ENCODE measurements at regions not wholly inside any gene's neighbourhood (a gene's known extent, or its start where the extent isn't known, plus 50 kb on each side); places are given as distances from the start of the nearest gene placed in this dataset.
"Not testable (repeated sequence)": the region's sequence is repeated elsewhere in the genome, so short reads cannot be mapped to it uniquely, and the experiment has no call there.

DNA sequence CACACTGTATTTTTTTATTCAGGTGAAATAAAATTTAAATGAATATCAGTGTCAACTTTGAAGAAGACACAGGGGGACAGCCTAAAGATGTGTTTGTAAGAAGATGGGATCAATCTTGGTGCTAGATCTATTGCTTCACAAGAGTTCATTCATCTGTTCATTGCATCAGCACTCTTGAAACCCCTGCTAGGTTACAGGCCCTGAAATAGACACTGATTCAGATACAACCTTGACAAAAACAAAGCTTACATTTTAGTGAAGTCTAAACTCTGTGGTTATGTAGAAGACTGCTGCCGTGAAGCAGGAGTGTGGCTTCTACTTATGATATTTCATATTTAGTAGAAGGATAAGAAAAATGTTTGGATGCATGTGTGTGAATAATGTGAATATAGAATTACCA, 215.9 kb upstream of the LRRC61 start:
- not testable (repeated sequence) for H3K27me3 ChIP-seq (ENCODE audit: control insufficient read depth in 4 of 4, insufficient read depth in 4 of 4, low read length in 3 of 4); H3K27ac ChIP-seq (ENCODE audit: low read depth in 1 of 2, low read length in 2 of 2); H3K9ac ChIP-seq (ENCODE audit: low read depth in 1 of 2, low read length in 2 of 2); H3K4me1 ChIP-seq (ENCODE audit: control insufficient read depth in 4 of 4, insufficient read depth in 4 of 4, low read length in 3 of 4); H3K9me3 ChIP-seq (ENCODE audit: control insufficient read depth in 4 of 4, low read length in 3 of 4); DNase-seq (ENCODE audit: low spot score); H3K36me3 ChIP-seq (ENCODE audit: control insufficient read depth in 4 of 4, insufficient read depth in 3 of 4, low read depth in 1 of 4, low read length in 3 of 4); H3K4me3 ChIP-seq (ENCODE audit: low read depth in 1 of 3, low read length in 3 of 3)
- WGBS = 94% methylated on average over 1 of the region's 1 CpG

DNA sequence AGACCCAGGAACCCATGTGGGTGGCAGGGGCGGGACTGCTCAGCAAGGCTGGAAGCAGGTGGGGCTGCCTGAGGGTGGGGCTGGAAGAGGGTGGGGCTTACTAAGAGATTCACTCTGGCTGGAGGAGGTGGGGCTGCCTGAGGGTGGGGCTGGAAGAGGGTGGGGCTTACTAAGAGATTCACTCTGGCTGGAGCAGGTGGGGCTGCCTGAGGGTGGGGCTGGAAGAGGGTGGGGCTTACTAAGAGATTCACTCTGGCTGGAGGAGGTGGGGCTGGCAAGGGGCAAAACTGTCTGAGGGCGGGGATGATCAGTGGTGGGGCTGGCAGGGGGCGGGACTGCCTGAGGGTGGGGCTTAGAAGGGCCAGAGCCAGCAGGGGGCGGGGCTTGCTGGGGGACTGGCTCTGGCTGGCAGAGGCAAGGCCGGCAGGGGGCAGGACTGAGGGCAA, 212.8 kb upstream of the LRRC61 start:
- DNase-seq (ENCODE audit: low spot score); H3K27ac ChIP-seq (ENCODE audit: low read depth in 1 of 2, low read length in 2 of 2); H3K36me3 ChIP-seq (ENCODE audit: control insufficient read depth in 4 of 4, insufficient read depth in 3 of 4, low read depth in 1 of 4, low read length in 3 of 4); H3K4me3 ChIP-seq (ENCODE audit: low read depth in 1 of 3, low read length in 3 of 3); H3K9me3 ChIP-seq (ENCODE audit: control insufficient read depth in 4 of 4, low read length in 3 of 4); H3K9ac ChIP-seq (ENCODE audit: low read depth in 1 of 2, low read length in 2 of 2); H3K4me1 ChIP-seq (ENCODE audit: control insufficient read depth in 4 of 4, insufficient read depth in 4 of 4, low read length in 3 of 4); H3K27me3 ChIP-seq (ENCODE audit: control insufficient read depth in 4 of 4, insufficient read depth in 4 of 4, low read length in 3 of 4): not testable (repeated sequence)
- WGBS = 59% methylated on average over 4 of the region's 5 CpGs

DNA sequence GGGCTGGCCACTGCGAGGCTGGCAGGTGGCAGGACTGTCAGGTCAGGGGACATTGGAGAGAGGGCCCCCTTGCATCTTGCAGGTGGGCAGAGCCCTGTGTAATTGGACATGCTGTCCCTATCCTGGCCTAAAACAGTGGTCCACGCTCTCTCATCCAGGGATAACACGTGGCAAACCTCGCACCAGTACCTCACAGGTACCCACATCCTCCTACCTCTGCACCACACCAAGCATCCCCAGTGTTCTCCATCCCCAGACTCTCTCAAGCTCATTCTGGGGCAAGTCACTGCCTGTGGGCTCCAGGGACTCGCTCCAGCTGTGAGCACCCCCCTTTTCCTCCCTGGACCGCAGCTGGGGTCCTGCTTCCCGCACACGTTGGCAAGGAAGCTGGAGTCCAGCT, 212.3 kb upstream of the LRRC61 start:
- not testable (repeated sequence) for H3K36me3 ChIP-seq (ENCODE audit: control insufficient read depth in 4 of 4, insufficient read depth in 3 of 4, low read depth in 1 of 4, low read length in 3 of 4); DNase-seq (ENCODE audit: low spot score); H3K27ac ChIP-seq (ENCODE audit: low read depth in 1 of 2, low read length in 2 of 2); H3K27me3 ChIP-seq (ENCODE audit: control insufficient read depth in 4 of 4, insufficient read depth in 4 of 4, low read length in 3 of 4); H3K4me3 ChIP-seq (ENCODE audit: low read depth in 1 of 3, low read length in 3 of 3); H3K9me3 ChIP-seq (ENCODE audit: control insufficient read depth in 4 of 4, low read length in 3 of 4); H3K9ac ChIP-seq (ENCODE audit: low read depth in 1 of 2, low read length in 2 of 2); H3K4me1 ChIP-seq (ENCODE audit: control insufficient read depth in 4 of 4, insufficient read depth in 4 of 4, low read length in 3 of 4)
- WGBS = 65% methylated on average over 8 of the region's 8 CpGs

DNA sequence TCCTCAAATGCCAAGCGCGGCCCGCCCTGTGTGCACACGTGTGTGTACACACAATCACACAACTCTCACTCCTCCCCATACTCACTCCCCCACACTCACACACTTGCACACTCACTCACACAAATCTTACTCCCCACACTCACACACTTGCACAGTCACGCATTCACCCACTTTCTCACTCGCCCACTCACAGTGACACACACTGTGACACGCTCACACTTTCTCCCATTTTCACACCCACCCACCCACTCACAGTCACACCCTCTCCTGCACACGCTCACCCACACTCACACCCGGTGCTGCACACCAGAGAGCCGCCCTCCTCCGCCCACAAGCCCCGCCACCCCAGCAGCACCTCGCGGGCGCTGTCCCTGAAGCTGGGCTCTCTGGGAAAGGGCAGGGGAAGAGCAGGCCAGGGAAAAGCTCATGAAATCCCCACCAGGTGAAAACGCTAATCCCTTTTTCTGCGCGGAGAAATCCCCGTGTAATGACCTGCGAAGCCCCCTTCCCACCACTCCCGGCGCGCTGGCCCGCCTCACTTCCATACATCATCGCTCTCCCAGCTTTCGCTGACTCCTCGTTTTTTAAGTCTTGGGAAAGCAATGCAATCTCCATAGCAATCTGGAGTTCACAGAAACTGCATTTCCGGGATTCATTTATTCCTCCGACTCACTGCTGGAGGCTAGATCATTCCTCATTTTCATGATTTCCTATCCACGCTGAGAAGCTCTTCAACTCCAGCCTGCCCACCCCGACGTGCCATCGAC, 211.6 kb upstream of the LRRC61 start:
- WGBS = 58% methylated on average over 26 of the region's 33 CpGs
- not testable (repeated sequence) for H3K27me3 ChIP-seq (ENCODE audit: control insufficient read depth in 4 of 4, insufficient read depth in 4 of 4, low read length in 3 of 4); H3K27ac ChIP-seq (ENCODE audit: low read depth in 1 of 2, low read length in 2 of 2); H3K36me3 ChIP-seq (ENCODE audit: control insufficient read depth in 4 of 4, insufficient read depth in 3 of 4, low read depth in 1 of 4, low read length in 3 of 4); H3K4me3 ChIP-seq (ENCODE audit: low read depth in 1 of 3, low read length in 3 of 3); DNase-seq (ENCODE audit: low spot score); H3K9me3 ChIP-seq (ENCODE audit: control insufficient read depth in 4 of 4, low read length in 3 of 4); H3K9ac ChIP-seq (ENCODE audit: low read depth in 1 of 2, low read length in 2 of 2); H3K4me1 ChIP-seq (ENCODE audit: control insufficient read depth in 4 of 4, insufficient read depth in 4 of 4, low read length in 3 of 4)

DNA sequence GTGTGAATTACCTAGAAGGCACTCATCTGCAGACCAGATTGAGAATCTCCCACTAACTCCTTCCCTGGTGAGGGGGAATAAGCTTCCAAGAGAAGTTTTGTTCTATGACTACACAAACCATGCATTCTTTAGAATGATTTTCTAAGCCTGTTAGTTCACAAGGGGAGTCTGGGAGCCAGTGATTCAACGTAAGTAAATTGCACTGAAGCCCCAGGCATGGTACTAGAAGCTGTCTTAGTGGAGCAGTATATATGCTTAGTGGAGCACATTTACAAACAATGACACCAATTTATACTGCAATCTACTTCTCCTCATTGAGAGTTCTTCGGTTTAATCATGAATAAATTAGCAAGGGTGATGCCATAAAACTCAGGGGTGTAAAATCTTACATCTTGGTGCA, 209.9 kb upstream of the LRRC61 start:
- H3K27me3 ChIP-seq (ENCODE audit: control insufficient read depth in 4 of 4, insufficient read depth in 4 of 4, low read length in 3 of 4); H3K36me3 ChIP-seq (ENCODE audit: control insufficient read depth in 4 of 4, insufficient read depth in 3 of 4, low read depth in 1 of 4, low read length in 3 of 4); H3K4me1 ChIP-seq (ENCODE audit: control insufficient read depth in 4 of 4, insufficient read depth in 4 of 4, low read length in 3 of 4); H3K9me3 ChIP-seq (ENCODE audit: control insufficient read depth in 4 of 4, low read length in 3 of 4); H3K27ac ChIP-seq (ENCODE audit: low read depth in 1 of 2, low read length in 2 of 2); H3K9ac ChIP-seq (ENCODE audit: low read depth in 1 of 2, low read length in 2 of 2); DNase-seq (ENCODE audit: low spot score); H3K4me3 ChIP-seq (ENCODE audit: low read depth in 1 of 3, low read length in 3 of 3): not testable (repeated sequence)
- WGBS = 81% methylated on average over 2 of the region's 2 CpGs

DNA sequence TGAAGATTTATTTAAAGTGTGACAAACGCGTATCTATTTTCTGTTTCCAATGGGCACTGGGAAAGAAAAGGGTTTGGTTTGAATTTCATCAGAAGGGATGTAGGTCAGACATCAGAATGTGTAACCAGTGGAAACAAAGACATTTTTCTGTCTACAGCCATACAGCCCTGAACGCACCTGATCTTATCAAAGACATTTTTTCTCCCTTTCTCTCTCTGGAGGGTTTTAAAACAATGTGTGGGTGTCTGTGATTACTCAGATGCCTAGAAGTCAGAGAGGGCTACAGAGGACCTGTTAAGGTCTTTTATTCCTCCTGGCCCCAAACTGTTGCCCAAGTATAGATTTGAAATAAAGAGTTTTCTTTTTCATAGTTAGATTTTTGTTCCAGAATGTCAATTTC, 208.6 kb upstream of the LRRC61 start:
- H3K9me3 ChIP-seq (ENCODE audit: control insufficient read depth in 4 of 4, low read length in 3 of 4); H3K27me3 ChIP-seq (ENCODE audit: control insufficient read depth in 4 of 4, insufficient read depth in 4 of 4, low read length in 3 of 4); H3K36me3 ChIP-seq (ENCODE audit: control insufficient read depth in 4 of 4, insufficient read depth in 3 of 4, low read depth in 1 of 4, low read length in 3 of 4); H3K4me1 ChIP-seq (ENCODE audit: control insufficient read depth in 4 of 4, insufficient read depth in 4 of 4, low read length in 3 of 4); H3K9ac ChIP-seq (ENCODE audit: low read depth in 1 of 2, low read length in 2 of 2); H3K4me3 ChIP-seq (ENCODE audit: low read depth in 1 of 3, low read length in 3 of 3); DNase-seq (ENCODE audit: low spot score); H3K27ac ChIP-seq (ENCODE audit: low read depth in 1 of 2, low read length in 2 of 2): not testable (repeated sequence)
- WGBS = 90% methylated on average over 3 of the region's 3 CpGs

DNA sequence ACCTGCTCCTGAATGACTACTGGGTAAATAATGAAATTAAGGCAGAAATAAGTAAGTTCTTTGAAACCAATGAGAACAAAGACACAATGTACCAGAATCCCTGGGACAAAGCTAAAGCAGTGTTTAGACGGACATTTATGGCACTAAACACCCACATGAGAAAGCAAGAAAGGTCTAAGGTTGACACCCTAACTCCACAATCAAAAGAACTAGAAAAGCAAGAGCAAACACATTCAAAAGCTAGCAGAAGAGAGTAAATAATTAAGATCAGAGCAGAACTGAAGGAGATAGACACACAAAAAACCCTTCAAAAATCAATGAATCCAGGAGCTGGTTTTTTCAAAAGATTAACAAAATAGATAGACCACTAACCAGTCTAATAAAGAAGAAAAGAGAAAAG, 203.2 kb upstream of the LRRC61 start:
- not testable (repeated sequence) for H3K4me3 ChIP-seq (ENCODE audit: low read depth in 1 of 3, low read length in 3 of 3); H3K9ac ChIP-seq (ENCODE audit: low read depth in 1 of 2, low read length in 2 of 2); H3K4me1 ChIP-seq (ENCODE audit: control insufficient read depth in 4 of 4, insufficient read depth in 4 of 4, low read length in 3 of 4); H3K27ac ChIP-seq (ENCODE audit: low read depth in 1 of 2, low read length in 2 of 2); H3K27me3 ChIP-seq (ENCODE audit: control insufficient read depth in 4 of 4, insufficient read depth in 4 of 4, low read length in 3 of 4); H3K9me3 ChIP-seq (ENCODE audit: control insufficient read depth in 4 of 4, low read length in 3 of 4); DNase-seq (ENCODE audit: low spot score); H3K36me3 ChIP-seq (ENCODE audit: control insufficient read depth in 4 of 4, insufficient read depth in 3 of 4, low read depth in 1 of 4, low read length in 3 of 4)
- 78% methylated on average over 1 of the region's 1 CpG for WGBS

DNA sequence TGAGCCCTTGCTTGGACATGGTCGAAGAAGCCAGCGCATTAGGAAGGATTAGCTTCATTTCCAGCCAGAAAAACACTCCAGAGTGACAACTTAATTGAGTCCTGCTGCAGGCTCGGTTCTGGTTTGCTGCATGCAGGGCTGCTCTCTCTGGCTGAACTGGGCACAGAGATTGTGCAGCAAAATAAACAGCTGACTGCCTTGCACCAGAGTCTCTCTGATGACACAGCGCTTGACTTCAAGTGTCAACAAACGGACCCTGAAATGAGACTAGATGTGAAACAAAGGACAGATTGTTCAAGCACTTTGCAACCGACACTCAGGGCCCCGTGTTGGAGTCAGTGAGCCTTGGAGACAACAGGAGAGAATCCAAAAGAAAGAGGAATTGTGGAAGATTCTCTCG, 197.3 kb upstream of the LRRC61 start:
- not testable (repeated sequence) for H3K27me3 ChIP-seq (ENCODE audit: control insufficient read depth in 4 of 4, insufficient read depth in 4 of 4, low read length in 3 of 4); H3K36me3 ChIP-seq (ENCODE audit: control insufficient read depth in 4 of 4, insufficient read depth in 3 of 4, low read depth in 1 of 4, low read length in 3 of 4); H3K4me3 ChIP-seq (ENCODE audit: low read depth in 1 of 3, low read length in 3 of 3); H3K9ac ChIP-seq (ENCODE audit: low read depth in 1 of 2, low read length in 2 of 2); H3K4me1 ChIP-seq (ENCODE audit: control insufficient read depth in 4 of 4, insufficient read depth in 4 of 4, low read length in 3 of 4); DNase-seq (ENCODE audit: low spot score); H3K9me3 ChIP-seq (ENCODE audit: control insufficient read depth in 4 of 4, low read length in 3 of 4); H3K27ac ChIP-seq (ENCODE audit: low read depth in 1 of 2, low read length in 2 of 2)
- WGBS = 80% methylated on average over 8 of the region's 8 CpGs

DNA sequence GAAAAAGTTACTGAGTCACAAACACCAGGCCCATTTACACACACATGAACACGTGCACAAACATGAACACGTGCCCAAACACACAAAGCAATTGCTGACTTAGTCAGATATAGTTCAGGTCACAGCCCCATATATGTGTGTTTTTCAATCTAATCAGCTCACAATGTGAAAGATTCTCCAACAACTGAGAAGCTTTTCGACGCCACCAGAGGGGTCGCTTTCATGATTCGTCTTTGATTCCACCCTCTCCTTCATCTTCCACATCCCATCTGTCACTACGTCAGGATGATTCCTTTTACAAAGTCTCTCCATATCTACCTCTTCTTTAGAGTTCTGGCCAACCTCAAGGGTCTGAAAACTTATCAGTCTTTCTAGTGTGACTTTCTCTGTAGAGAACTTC, 188.7 kb upstream of the LRRC61 start:
- H3K27me3 ChIP-seq (ENCODE audit: control insufficient read depth in 4 of 4, insufficient read depth in 4 of 4, low read length in 3 of 4); H3K27ac ChIP-seq (ENCODE audit: low read depth in 1 of 2, low read length in 2 of 2); DNase-seq (ENCODE audit: low spot score); H3K9ac ChIP-seq (ENCODE audit: low read depth in 1 of 2, low read length in 2 of 2); H3K36me3 ChIP-seq (ENCODE audit: control insufficient read depth in 4 of 4, insufficient read depth in 3 of 4, low read depth in 1 of 4, low read length in 3 of 4); H3K9me3 ChIP-seq (ENCODE audit: control insufficient read depth in 4 of 4, low read length in 3 of 4); H3K4me1 ChIP-seq (ENCODE audit: control insufficient read depth in 4 of 4, insufficient read depth in 4 of 4, low read length in 3 of 4); H3K4me3 ChIP-seq (ENCODE audit: low read depth in 1 of 3, low read length in 3 of 3): not testable (repeated sequence)
- 72% methylated on average over 7 of the region's 7 CpGs for whole genome bisulfite sequencing

Data from liver (tissue), 6 donors.